NCI-H2171 (cell line): ENCODE measurements at regions not wholly inside any gene's neighbourhood (a gene's known extent, or its start where the extent isn't known, plus 50 kb on each side); places are given as distances from the start of the nearest gene placed in this dataset.
"Not testable (repeated sequence)": the region's sequence is repeated elsewhere in the genome, so short reads cannot be mapped to it uniquely, and the experiment has no call there.

Experiments used
- DNase-seq: peaks from one replicate; lab custom pipeline; 2025; lab: John Stamatoyannopoulos, UW

- DNase-seq: no peak
Observed at GRCh38 chr11:115629456-115630015, 125.3 kb upstream of the CADM1 start.

GRCh38 chr11:115627666-115628460 lies 123.6 kb upstream of the CADM1 start:
- DNase-seq: no peak

GRCh38 chr11:115627071-115627470 lies 122.9 kb upstream of the CADM1 start:
- DNase-seq: no peak

GRCh38 chr11:115626414-115626813 lies 122.2 kb upstream of the CADM1 start:
- no peak for DNase-seq

GRCh38 chr11:115625502-115625901 lies 121.3 kb upstream of the CADM1 start:
- DNase-seq: no peak

GRCh38 chr11:115624065-115624464 lies 119.8 kb upstream of the CADM1 start:
- no peak for DNase-seq

- no peak for DNase-seq
Observed at GRCh38 chr11:115623021-115623451, 118.8 kb upstream of the CADM1 start.

GRCh38 chr11:115618428-115618827 lies 114.2 kb upstream of the CADM1 start:
- no peak for DNase-seq

- DNase-seq: no peak
Observed at GRCh38 chr11:115617767-115618166, 113.6 kb upstream of the CADM1 start.

- DNase-seq: no peak
Observed at GRCh38 chr11:115616971-115617370, 112.8 kb upstream of the CADM1 start.

GRCh38 chr11:115613986-115614632 lies 109.9 kb upstream of the CADM1 start:
- no peak for DNase-seq

GRCh38 chr11:115613004-115613403 lies 108.8 kb upstream of the CADM1 start:
- no peak for DNase-seq

GRCh38 chr11:115612046-115612730 lies 108.0 kb upstream of the CADM1 start:
- DNase-seq: no peak

GRCh38 chr11:115611343-115611742 lies 107.1 kb upstream of the CADM1 start:
- no peak for DNase-seq

GRCh38 chr11:115610908-115611307 lies 106.7 kb upstream of the CADM1 start:
- no peak for DNase-seq

GRCh38 chr11:115610234-115610633 lies 106.0 kb upstream of the CADM1 start:
- DNase-seq: not testable (repeated sequence)

GRCh38 chr11:115608976-115609375 lies 104.8 kb upstream of the CADM1 start:
- DNase-seq: no peak

GRCh38 chr11:115607621-115608221 lies 103.5 kb upstream of the CADM1 start:
- no peak for DNase-seq

GRCh38 chr11:115606498-115607220 lies 102.4 kb upstream of the CADM1 start:
- no peak for DNase-seq

- no peak for DNase-seq
Observed at GRCh38 chr11:115605871-115606497, 101.8 kb upstream of the CADM1 start.

- DNase-seq: not testable (repeated sequence)
Observed at GRCh38 chr11:115605397-115605796, 101.2 kb upstream of the CADM1 start.
